HG03066 (cell line): ENCODE measurements at regions not wholly inside any gene's neighbourhood (a gene's known extent, or its start where the extent isn't known, plus 50 kb on each side); places are given as distances from the start of the nearest gene placed in this dataset.
A peak's percentile ranks its signal among the peaks of the same experiment; 100 is the strongest.

ENCODE experiments used
- ATAC-seq: cut with Tn5 transposase; IDR thresholded peaks from one replicate; pipeline ENCODE4 v1.9.1; 2021; ENCODE audit warnings: low read depth; ENCODE audit not compliant: unreplicated experiment

DNA sequence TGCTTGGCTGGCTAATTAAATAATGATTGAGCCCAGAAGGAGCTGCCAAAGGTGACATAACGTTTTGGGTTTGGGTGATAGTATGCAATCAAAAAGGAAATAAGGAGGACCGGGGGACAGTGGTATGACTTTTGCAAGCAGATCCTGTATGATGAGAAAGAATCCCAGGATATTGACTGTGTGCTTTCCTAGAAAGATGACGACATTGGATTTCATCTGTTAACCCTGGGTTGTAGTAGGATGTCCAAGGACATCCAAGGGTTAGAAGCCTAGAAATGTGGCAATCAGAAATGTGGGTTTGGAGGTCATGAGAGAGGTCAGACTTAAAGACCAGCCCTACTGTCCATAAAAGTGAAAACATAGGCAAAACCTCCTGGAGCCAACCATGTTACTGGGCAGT lies 50.3 kb upstream of the HMHB1 start:
- no peak for ATAC-seq

- no peak for ATAC-seq
Observed at GRCh38 chr5:143760755-143761154, 51.2 kb upstream of the HMHB1 start.

DNA sequence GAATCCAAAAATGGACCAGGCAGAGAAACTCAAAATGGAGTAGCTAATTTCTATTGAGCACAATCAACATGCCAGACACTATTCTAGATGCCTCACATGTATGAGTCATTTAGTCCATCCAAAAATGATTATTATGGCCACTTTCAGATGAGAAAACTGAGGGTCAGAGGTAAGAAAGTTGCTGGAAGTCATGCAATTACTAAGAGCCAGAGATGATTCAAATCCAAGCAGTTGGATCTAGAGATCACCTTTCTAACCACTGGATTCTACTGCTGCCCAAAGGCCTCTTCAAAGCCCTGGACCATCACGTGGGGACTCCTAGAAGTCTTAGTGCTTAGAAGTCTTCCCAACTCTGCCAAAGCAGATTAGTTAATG lies 51.8 kb upstream of the HMHB1 start:
- ATAC-seq: no peak

GRCh38 chr5:143759396-143760130 lies 52.4 kb upstream of the HMHB1 start:
- ATAC-seq: no peak

- ATAC-seq: peak; percentile 53
Observed at GRCh38 chr5:143758750-143759149, 53.2 kb upstream of the HMHB1 start.

DNA sequence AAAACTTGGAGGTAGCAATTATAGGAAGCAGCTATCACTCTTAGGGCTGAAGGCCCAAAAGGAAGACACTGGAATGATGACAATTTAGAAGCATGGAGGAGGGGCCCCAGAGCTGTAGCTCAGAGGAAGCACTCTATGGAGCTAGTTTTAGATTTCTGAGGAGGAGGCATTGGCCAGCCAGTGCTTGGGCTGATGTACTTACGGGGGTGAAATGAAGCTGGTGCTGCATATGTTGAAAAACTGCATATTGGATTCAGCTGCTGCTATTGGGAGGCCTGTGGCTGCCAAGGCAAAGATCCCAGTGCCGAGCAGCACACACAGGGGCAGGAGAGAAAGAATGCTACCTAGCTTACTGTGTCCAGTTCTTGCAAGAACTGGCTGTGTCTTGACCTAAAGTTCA lies 53.9 kb upstream of the HMHB1 start:
- no peak for ATAC-seq

GRCh38 chr5:143757116-143757515 lies 54.8 kb upstream of the HMHB1 start:
- ATAC-seq: no peak

DNA sequence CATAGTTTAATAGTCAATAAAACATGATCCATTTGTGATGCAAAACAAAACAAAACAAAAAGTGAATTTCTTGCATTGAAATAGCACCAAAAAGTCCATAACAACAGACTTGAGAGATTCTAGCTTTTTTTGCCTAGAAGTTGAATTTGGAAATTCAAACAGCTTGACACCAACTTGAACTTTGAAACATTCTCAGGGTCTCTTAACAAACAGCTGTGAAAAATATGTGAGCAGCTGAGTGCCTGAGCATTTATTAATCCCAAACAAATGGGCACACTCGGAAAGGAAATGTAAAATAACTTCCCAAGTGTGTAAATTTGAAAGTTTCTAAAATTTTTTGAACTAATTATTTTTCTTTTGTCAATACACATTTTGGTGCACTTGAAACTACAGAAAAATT lies 56.0 kb upstream of the HMHB1 start:
- no peak for ATAC-seq

- no peak for ATAC-seq
Observed at GRCh38 chr5:143752165-143752850, 59.7 kb upstream of the HMHB1 start.

DNA sequence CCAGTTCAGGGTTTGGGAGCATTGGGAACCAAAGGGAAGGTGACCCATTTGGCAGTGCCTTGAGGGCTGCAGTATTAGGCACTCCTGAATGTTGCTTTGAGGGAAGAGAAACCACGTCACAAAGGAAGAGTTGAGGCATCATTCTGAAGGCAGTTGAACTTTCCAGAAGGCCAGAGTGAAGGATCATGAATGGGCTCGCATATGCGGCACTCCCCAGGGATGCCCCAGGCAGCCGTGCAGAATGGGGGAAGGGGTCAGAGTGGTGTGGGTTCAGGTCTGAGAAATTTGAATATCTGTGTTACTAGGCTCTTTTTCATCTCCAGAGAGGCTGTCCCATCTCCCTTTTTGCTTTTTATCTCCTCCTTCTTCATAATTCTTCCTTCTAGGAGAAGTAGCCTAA lies 60.6 kb upstream of the HMHB1 start:
- ATAC-seq: no peak

DNA sequence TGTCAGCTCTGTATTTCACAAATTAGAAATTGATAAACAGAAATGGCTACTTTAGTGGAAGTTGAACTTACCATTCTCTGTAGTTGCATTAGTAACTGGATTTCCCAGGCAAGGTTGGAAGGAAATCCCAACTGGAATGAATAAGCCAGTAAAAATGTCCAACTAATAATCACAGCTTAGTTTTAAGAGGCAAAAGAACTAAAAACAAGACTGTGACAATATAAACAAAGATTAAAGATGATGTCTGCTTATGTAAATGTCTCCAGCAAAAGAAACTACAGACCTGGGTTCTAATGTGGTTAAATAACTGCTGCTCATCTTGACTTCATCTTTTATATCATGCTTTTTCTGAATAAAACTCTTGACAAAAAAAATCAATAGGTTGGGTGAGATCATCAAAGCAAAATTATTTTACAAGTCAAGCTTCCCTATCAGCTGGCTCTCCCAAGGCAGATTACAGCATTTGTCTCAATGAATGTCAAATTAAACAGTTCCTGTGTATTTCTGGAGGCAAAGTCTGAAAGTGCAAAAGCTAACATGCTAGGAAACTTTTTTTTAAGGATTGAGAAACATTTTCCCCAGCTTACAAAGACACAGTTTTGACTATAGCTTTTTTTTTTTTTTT lies 62.3 kb upstream of the HMHB1 start:
- no peak for ATAC-seq

GRCh38 chr5:143748516-143748915 lies 63.4 kb upstream of the HMHB1 start:
- ATAC-seq: no peak

DNA sequence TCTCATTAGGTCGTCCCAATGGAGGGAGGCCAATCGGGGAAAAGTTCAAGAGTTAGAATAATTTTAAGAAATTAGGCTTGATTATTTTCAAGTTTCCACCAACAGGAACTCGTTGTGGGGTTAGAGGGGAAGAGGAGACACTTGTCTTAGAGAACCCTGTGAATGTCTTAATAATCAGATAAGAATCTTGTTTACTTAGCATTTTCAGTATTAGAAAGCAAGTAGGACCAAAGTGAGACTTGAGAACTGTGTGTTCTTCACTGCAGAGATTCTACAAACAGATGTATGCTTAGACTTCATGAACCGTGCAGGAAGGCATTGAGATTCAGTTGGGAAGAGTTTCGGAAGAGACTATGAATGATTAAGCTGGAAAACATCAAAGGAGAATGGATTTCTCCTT lies 69.0 kb upstream of the HMHB1 start:
- ATAC-seq: no peak

GRCh38 chr5:143741421-143741820 lies 70.5 kb upstream of the HMHB1 start:
- ATAC-seq: no peak

- no peak for ATAC-seq
Observed at GRCh38 chr5:143740956-143741355, 71.0 kb upstream of the HMHB1 start.

DNA sequence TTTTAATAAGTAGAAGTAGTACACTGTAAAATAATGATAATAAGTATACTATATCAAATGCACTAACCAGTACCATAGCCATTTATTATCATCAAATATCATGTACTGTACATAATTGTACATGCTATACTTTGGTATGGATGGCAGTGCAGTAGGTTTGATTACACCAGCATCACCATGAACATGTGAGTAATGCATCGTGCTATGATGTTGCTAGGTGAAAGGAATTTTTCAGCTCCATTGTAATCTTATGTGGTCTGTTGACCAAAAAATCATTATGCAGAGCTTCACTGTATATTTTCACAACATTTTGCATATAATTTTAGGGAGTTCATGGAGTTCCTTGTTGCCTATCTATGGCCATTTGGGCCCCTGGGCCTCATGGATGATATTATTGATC lies 72.2 kb upstream of the HMHB1 start:
- no peak for ATAC-seq

- ATAC-seq: no peak
Observed at GRCh38 chr5:143738417-143739401, 73.3 kb upstream of the HMHB1 start.

- ATAC-seq: no peak
Observed at GRCh38 chr5:143737062-143737461, 74.9 kb upstream of the HMHB1 start.

- no peak for ATAC-seq
Observed at GRCh38 chr5:143734456-143734780, 77.5 kb upstream of the HMHB1 start.

GRCh38 chr5:143733665-143734455 lies 78.1 kb upstream of the HMHB1 start:
- ATAC-seq: no peak
